NB4 (cell line): ENCODE measurements at regions not wholly inside any gene's neighbourhood (a gene's known extent, or its start where the extent isn't known, plus 50 kb on each side); places are given as distances from the start of the nearest gene placed in this dataset.

Experiments used
- MAX ChIP-seq: IDR thresholded peaks from 2 replicates; pipeline ENCODE4 v1.6.1; 2011; ENCODE audit warnings: low read depth, low read length
- POLR2A ChIP-seq: IDR thresholded peaks from 2 replicates; pipeline ENCODE4 v1.6.1; 2011; ENCODE audit warnings: mild to moderate bottlenecking; ENCODE audit not compliant: insufficient read length; ENCODE audit errors: extremely low read depth

- TF ChIP-seq POLR2A (no peak), MAX (no peak)
These were observed 266.5 kb downstream of the EIPR1 start for GRCh38 chr2:3110994-3111666.
